A549 (cell line): ENCODE measurements at regions not wholly inside any gene's neighbourhood (a gene's known extent, or its start where the extent isn't known, plus 50 kb on each side); places are given as distances from the start of the nearest gene placed in this dataset.

ENCODE experiments used
- BCL3 ChIP-seq: fragments of >200 bp; sonication (Bioruptor Twin); formaldehyde crosslinking; IDR thresholded peaks from 3 replicates; pipeline ENCODE4 v1.6.1; 2016
- CEBPB ChIP-seq, 2 experiments: fragments of >200 bp in 1 of 2; sonication (Bioruptor Twin) in 1 of 2; formaldehyde crosslinking in 1 of 2; IDR thresholded peaks; 2 replicates each; pipeline ENCODE4 v1.6.1; 2012 to 2016
- PBX3 ChIP-seq: IDR thresholded peaks from 2 replicates; pipeline ENCODE4 v1.6.1; 2012
- POLR2A ChIP-seq: IDR thresholded peaks from 2 replicates; pipeline ENCODE4 v1.6.1; 2012; ENCODE audit warnings: mild to moderate bottlenecking, low read length
- RAD21 ChIP-seq, 2 experiments: fragments of >200 bp in 1 of 2; sonication (Bioruptor Twin) in 1 of 2; formaldehyde crosslinking in 1 of 2; IDR thresholded peaks in 1 of 2; conservative IDR thresholded peaks in 1 of 2; 2 replicates in 1 of 2; 3 replicates in 1 of 2; pipeline ENCODE4 v1.6.1; 2012 to 2018; ENCODE audit warnings: inconsistent platforms in 1 of 2
- RCOR1 ChIP-seq: fragments of 150-350 bp; IDR thresholded peaks from 2 replicates; pipeline ENCODE4 v1.6.1; 2014; ENCODE audit warnings: antibody characterized with exemption, low read length, low read depth
- SMC3 ChIP-seq: fragments of >200 bp; sonication (Bioruptor Twin); formaldehyde crosslinking; IDR thresholded peaks from 3 replicates; pipeline ENCODE4 v1.6.1; 2018; ENCODE audit warnings: inconsistent platforms
- TF ChIP-seq, protein P1 (sequence below): fragments of >200 bp; sonication (Bioruptor Twin); formaldehyde crosslinking; IDR thresholded peaks from 3 replicates; pipeline ENCODE4 v1.5.1; 2016

DNA sequence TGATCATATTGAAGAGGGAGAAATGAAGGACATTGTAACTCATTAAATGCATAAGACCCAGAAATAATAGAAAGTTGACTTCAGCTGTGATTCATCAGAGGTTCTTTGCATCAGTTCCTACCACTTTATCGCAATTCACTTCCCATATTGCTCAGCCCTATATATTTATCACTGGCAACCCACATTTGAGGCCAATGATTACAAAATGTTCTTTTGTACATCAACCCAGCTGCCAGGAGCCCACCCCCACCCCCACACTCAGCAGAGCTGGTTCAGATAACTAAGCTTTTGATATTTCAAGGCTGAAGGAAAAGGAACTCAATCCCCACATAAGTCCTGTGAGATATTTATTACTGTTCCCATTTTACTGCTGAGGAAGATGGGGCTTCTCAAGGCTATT lies 51.2 kb upstream of the TMPO start:
- no peak for TF ChIP-seq CEBPB (IDR thresholded peaks at IDR 0.05)
- TF ChIP-seq, protein P1, sequence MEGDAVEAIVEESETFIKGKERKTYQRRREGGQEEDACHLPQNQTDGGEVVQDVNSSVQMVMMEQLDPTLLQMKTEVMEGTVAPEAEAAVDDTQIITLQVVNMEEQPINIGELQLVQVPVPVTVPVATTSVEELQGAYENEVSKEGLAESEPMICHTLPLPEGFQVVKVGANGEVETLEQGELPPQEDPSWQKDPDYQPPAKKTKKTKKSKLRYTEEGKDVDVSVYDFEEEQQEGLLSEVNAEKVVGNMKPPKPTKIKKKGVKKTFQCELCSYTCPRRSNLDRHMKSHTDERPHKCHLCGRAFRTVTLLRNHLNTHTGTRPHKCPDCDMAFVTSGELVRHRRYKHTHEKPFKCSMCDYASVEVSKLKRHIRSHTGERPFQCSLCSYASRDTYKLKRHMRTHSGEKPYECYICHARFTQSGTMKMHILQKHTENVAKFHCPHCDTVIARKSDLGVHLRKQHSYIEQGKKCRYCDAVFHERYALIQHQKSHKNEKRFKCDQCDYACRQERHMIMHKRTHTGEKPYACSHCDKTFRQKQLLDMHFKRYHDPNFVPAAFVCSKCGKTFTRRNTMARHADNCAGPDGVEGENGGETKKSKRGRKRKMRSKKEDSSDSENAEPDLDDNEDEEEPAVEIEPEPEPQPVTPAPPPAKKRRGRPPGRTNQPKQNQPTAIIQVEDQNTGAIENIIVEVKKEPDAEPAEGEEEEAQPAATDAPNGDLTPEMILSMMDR, result no peak
- TF ChIP-seq SMC3, result no peak
- no peak for TF ChIP-seq POLR2A
- TF ChIP-seq PBX3, result no peak
- TF ChIP-seq BCL3, result no peak
- no peak for TF ChIP-seq RCOR1
- no peak for TF ChIP-seq RAD21 (conservative IDR thresholded peaks at IDR 0.05 in 1 of 2, IDR thresholded peaks at IDR 0.05 in 1 of 2)
